UCSD-AML1 (cell line): ENCODE measurements at regions not wholly inside any gene's neighbourhood (a gene's known extent, or its start where the extent isn't known, plus 50 kb on each side); places are given as distances from the start of the nearest gene placed in this dataset.
"Not testable (repeated sequence)": the region's sequence is repeated elsewhere in the genome, so short reads cannot be mapped to it uniquely, and the experiment has no call there.

Experiments used
- DNase-seq: peaks from one replicate; lab custom pipeline; 2025; ENCODE audit not compliant: unreplicated experiment; lab: John Stamatoyannopoulos, UW

DNA sequence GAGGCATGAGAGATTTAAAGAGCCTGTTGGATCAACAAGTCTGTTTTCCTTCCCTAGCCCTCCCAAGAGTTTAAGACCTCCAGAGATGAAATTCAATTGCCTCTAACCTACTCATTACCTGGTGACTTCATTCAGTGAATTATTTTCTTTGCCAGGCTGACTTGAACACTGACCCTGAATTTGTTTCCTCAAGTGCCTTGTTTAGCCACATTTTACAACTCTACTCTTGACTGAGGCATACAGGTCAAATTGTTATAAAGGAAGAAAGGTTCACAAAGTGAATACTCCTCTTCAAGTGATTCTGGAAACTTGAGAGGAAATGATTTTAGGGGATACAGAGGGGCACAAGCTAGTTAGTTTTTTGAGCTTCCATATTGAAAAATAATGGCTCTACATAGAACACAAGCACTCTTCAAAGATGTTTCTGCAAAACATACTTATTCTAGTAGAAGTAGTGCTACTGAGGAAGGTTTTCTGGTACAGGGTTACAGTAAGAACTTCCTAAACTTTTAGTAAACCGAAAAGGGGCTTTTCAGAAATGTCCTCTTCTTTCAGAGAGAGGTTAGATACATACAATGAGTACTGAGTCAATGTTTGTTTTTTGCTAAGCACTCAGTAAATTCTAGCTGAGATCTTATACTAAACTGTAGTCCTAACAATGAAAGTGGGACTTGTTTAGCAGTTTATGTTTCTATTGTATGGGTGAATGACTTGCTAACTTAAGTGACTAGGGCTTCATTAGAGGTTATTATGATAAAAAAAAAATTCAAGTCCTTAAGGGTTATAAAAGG is 137.4 kb upstream of the SATB1 start:
- DNase-seq: no peak

DNA sequence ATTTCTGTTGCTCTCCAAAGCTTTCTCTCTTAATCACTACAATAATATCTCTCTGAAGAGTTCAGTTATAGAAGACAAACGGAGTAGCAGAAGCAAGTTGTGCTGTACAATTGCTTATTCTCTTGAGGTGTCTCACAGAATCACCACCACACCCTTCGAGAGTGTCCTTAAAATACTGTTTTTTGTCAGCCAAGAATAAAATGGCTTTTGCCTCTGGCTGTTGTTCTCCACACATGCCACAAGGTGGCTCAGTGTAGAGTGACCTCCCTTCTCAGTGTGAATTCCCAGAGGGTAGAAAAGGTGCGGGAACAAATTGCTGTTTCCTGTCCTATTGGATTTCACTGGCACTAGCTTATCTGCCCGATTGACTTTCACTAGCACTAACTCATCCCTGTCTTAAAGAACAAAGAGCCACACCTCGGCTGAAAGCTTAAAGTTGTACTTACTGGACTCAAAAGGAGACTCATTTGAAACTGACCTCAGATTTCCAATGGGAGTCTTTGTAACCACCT is 134.2 kb upstream of the SATB1 start:
- DNase-seq: no peak

DNA sequence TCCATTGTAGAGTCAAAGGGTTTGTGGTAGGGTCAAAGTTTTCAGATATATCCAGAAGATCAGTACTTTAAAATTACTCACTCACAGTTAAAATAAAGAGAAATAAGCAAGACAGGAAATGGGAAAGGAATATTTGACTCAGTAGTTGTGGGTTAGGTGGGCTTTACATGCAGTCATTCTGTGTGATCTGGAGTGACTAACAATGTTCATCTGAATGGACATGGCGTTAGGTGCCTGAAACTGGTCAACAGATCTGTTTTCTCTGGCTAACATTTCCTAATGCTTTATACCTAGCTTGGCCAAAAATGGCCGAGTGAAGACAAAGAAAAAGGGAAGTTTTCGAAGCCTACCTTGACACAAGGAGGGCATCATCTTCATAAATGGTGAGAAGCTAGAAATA is 133.4 kb upstream of the SATB1 start:
- DNase-seq: no peak

DNA sequence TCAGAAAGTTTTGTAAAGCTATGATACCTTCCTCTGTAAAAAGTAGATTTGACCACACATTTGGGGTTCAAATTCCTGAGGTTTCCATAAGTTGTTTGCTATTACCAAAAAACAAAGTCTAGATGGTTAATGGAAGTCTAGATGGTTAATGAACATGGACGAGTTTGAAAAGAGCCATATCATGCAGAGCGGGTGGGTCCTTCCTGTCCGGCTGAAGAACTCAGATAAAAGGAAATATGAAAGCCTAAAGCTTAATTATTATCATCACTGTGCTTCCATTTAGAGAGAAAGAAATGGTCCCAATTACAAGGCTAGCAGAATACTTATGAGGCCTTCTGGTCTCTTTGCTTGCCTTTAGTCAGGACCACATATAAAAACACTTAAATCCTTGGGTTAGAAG is 132.1 kb upstream of the SATB1 start:
- no peak for DNase-seq

DNA sequence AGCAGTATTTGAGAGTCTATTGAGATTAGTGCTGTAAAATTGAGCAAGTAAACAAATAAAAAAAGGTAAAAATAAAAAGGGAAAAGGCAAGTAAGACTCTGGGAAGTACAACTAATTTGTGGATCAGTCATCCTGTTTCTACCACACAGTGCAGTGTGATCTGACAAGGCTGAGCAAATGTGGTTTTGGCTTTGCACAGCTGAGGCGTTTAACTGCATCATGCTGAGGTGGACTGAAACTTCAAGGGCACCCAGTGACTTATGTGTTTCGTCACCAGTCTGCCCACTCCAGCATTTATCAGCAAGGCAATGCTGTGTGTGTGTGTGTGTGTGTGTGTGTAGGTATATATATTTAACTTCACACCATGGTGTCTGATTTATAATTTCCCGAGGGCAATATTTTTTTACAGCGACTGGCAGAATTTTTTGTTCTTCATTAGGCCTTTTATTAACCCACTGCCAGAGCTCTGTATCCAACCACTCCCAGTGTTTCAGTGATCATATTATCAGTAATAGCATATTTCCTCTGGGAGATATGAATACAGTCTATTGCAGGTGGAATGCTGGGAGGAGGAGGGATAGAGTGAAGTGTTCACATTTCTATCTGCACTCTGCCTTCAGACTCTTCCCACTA is 131.5 kb upstream of the SATB1 start:
- DNase-seq: peak; percentile 18

DNA sequence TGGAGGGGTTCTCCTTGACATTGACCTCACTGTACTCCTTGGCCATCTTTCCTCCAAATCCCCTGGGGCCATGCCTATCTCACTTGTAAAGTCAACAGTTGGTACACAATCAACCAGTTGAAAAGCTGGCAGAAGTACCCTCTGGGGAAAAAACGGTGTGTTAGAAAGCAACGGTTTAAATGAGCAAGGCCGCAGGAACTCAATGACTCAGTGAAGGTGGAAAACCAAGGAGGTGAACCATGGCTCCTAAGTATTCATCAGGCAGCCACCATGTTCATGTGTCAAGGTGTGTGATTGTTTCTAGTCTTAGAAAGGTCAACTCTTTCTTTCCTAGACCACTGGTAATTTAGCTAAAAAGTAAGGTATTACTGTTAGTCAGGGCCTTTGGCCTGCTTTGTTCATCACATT is 130.9 kb upstream of the SATB1 start:
- no peak for DNase-seq

DNA sequence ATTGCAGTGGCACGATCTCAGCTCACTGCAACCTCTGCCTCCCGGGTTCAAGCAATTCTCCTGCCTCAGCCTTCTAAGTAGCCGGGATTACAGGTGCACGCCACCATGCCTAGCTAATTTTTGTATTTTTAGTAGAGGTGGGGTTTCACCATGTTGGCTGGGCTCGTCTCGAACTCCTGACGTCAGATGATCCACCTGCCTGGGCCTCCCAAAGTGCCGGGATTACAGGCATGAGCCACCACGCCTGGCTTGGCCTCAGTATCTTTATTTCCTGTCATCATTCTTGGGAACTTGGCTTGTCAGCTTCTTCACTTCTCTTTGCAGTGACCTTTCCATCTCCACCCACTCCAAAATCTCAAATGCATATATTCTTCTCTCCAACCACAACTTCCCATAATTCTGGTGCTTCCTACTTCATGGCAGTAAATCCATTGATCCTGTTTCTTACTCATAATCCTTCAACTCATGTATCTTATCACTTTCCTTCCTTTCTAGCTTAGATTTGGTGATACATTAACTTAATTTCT is 127.5 kb upstream of the SATB1 start:
- not testable (repeated sequence) for DNase-seq

DNA sequence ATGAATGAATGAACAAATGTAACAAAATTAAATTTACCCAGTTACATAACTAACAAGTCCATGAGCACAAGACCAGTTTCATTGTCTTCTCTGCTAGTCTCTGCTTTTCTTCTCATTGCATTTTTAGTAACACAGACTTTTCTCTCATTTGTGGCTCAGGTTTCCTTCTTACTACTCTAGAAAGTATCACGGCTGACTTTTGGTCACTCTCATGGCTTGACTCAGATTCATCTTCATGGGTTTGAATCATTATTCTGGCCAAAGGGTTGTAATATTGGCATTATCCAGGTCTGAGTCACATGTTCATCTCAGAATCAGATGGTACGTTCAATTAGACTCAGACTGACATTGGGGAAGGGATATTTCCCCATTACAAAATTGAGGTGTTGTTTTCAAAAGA is 121.5 kb upstream of the SATB1 start:
- DNase-seq: no peak

DNA sequence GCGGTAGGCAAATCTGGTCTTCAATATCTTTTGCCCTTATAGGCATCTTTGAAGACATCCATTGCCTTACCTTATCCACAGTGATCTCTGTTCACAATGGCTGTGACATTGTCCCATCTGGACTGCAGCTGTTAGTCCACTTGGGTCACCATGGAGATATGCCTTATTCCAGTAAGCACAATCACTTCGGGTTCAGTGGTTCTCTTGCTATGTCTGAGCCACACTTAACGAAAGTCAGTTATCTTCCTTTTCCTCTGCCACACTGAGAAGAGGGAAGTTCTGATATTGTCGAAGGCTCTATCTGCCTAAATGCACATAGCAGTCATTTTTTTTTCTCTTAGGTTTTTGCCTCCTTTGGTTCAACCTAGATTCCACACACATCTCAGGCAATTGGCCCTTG is 119.0 kb upstream of the SATB1 start:
- no peak for DNase-seq

DNA sequence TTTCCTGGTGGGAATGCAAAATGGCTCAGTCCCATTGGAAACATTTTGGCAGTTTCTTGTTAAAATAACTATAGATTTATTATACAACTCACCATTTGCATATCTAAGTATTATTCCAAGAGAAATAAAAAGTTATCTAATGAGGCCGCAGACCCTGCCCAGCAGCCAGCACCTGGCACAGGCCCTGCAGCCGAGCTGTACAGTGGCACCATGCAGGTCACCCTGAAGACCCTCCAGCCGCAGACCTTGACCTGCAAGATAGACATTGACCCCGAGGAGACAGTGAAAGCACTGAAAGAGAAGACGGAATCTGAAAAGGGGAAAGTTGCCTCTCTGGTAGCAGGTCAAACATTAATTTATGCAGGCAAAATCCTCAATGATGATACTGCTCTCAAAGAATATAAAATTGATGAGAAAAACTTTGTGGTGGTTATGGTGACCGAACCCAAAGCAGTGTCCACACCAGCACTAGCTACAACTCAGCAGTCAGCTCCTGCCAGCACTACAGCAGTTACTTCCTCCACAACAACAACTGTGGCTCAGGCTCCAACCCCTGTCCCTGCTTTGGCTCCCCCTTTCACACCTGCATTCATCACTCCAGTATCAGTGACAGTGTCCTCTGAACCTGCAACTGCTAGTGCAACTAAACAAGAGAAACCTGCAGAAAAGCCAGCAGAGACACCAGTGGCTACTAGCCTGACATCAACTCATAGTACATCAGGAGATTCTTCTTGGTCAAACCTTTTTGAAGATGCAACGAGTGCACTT is 113.5 kb upstream of the SATB1 start:
- DNase-seq: no peak

DNA sequence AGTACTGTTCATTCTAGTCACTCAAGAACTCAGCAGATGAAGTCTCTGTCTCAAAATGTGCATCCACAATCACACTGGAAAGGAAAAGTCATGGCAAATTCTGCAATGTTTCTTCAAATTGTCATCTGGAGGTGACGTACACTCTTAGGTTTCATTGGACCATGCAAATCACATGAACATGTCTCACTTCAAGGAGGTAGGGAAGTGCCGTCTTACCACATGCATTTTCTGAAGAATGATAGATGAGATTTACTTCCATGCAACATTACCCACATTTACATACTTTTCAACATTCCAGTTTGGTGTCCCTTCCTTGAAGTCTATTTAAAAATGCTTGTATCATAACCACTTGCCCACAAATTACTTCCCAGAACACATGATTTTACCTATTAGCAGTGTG is 107.9 kb upstream of the SATB1 start:
- no peak for DNase-seq

DNA sequence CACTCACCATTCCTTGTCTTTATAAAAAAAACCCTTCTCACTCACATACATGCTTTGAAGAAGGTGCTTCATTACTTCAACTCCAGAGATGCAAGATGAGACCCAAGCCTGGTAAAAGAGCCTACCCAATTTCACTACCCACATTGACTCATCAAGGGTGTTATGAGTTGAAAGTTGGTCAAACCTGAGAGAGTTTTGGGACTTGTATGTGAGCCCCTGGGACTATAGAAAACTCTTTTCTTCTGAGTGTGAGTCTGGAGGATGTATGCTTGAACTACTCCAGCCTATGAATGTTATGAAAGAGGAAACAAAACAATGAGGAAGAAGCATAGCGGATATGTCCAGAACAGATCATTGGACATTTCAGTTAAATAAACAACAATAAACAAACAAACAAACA is 106.5 kb upstream of the SATB1 start:
- DNase-seq: no peak

DNA sequence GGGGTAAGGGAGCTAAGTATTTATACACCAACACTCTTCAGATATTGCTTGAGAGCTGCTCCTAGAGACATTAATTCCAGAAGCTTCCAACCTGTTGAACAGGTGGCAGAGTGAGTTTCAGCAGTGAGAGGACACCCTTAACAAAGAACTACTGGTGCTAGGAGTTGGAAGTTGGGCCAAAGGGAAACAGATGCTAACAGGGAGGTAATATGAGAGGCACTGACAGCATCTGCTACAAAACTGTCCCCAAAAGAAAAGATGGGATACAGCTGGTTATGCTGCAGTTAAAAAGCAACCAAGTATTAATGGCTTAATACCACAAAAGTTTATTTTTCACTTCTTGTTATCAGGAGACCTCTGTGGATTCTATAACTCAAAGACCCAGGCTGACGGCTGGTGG is 104.5 kb upstream of the SATB1 start:
- DNase-seq: no peak

DNA sequence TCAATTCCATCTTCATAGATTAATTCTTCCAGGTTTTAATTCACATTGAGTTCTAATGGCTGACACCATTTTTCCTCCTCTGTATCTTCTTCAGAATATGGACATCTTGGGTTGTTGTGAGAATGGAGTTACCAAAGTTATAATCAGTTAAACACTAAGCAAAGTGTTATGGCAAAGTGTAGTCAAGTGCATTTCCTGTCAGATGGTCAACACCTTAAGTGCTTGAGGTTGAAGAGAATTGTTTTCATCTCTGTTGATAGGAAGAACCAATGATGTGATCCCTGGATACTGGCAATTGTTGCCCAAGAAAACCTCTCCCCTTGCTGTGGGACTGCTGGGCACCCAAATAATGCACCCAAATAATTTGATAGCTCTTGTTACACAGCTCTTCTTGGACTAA is 102.6 kb upstream of the SATB1 start:
- DNase-seq: no peak

DNA sequence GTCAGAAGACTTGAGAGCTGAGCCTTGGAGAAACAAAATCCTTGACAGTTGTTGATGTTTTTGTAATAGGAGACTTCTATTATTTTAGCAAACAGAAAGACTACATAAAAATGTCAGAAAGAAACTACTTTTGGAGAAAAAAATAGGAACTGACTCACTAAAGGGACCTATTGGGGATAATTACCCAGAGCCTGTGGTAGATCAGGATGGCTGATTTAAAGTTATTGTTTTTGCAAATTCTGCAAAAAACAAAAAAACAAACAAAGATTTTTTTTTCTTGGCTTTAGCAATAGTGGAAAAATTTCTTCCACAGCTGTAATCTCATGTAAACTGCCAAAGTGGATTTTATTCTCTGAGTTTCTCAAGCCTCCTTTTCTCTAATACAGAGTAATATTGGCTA is 101.5 kb upstream of the SATB1 start:
- DNase-seq: no peak

DNA sequence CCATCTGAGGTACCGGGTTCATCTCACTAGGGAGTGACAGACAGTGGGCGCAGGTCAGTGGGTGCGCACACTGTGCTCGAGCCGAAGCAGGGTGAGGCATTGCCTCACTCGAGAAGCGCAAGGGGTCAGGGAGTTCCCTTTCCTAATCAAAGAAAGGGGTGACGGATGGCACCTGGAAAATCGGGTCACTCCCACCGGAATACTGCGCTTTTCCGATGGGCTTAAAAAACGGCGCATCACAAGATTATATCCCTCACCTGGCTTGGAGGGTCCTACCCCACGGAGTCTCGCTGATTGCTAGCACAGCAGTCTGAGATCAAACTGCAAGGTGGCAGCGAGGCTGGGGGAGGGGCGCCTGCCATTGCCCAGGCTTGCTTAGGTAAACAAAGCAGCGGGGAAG is 91.0 kb upstream of the SATB1 start:
- DNase-seq: not testable (repeated sequence)

DNA sequence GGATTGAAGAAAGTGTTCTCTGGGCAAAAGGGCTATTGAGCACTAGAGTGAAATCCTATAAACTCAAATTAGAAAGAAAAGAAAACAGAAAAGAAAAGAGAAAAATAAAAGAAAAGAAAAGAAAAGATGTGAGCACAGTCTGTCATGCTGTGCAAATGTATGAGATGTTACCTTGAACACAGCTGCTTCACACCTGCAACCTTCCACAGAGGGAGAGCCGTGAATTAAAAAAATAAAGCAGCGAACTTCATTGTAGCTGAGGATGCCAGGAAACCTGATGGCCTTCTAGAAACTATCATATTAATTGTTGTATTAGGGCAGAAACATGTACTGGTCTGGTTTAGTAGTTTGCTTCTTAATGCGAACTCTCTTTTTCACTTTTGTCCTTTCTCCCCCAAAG is 88.0 kb upstream of the SATB1 start:
- DNase-seq: no peak

DNA sequence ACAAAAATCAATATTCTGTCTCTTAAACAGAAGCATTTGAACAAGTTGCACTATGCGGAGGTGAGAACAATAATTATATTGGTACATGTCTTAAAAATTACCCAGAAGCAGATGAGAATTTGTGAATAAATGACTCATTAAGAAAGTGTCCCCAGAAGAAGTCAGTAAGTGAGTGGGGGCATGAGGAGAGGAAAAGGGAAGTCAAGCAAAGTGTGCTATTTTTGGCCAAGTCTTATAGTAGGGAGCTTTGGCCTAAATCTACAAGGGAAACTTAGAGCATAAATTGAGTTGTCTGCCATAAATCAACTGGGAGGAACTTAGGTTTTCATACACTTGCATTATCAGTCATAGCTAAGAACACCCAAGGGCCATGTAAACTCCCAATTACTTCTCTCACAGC is 86.9 kb upstream of the SATB1 start:
- DNase-seq: no peak

DNA sequence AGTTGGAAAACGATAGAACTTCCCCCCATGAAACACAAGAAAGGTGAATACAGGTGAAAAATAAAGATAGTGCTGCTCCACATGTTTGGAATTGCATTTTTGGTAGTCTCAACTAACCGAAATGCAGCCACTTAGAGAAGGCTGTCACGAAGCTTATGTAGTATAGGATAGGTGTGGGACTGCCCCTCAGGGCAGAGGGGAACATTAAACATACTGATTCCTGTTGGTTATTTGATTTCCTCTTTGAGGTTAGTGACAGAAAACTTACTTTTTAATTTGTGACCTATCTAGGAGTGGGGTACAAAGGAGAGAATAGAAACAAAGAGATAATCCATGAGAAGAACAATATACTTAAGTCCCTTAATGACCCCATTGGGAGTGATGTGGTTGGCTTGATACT is 85.8 kb upstream of the SATB1 start:
- DNase-seq: no peak

DNA sequence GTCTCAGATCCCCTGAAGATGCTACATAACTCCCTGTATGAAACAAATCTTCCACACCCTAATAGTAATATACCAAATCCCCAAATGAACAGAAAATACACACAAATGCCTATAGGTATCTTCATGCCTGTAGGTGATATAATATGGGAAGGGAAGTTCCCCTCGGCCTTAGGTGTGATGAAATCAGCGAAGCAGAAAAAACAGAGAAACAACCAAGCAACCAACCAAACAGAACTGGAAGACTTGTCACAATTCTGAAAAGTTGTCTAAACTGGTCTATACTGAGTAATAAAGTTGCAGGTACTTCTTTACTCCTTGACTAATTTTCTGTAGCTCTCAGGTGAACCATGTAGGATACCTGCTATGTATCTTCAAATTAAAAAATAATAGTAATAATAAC is 82.2 kb upstream of the SATB1 start:
- DNase-seq: no peak

DNA sequence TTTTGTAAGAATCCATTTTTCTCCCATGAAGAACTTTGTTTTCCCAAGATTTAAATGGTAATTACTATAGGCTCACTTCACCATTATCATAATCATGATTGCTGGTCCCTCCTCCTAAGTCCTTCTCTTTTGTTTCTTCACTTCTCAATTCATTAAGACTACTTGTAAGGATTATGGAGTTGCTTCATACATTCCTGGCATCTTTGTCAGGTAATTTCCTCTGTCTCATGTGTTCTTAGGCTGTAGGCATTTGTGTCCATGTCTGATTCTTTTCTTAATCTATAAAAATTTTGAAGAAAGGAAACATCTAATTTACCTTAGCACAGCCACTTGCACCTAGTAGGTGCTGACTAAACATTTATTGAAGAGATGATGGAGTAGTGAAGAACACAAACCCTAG is 79.9 kb upstream of the SATB1 start:
- no peak for DNase-seq
